GM19395 (cell line): ENCODE measurements at regions not wholly inside any gene's neighbourhood (a gene's known extent, or its start where the extent isn't known, plus 50 kb on each side); places are given as distances from the start of the nearest gene placed in this dataset.

ENCODE experiments used
- ATAC-seq: cut with Tn5 transposase; IDR thresholded peaks from one replicate; pipeline ENCODE4 v1.9.1; 2021; ENCODE audit warnings: mild to moderate bottlenecking, moderate library complexity; ENCODE audit not compliant: unreplicated experiment

GRCh38 chrX:36436361-36436760, 516.8 kb downstream of the CFAP47 start:
- no peak for ATAC-seq

- no peak for ATAC-seq
Observed at GRCh38 chrX:36443007-36443406, 523.5 kb downstream of the CFAP47 start.

GRCh38 chrX:36445566-36445965, 526.0 kb downstream of the CFAP47 start:
- no peak for ATAC-seq

GRCh38 chrX:36462142-36462541, 542.6 kb downstream of the CFAP47 start:
- no peak for ATAC-seq

GRCh38 chrX:36480441-36480990, 527.6 kb upstream of the FAM47C start:
- ATAC-seq: no peak

- no peak for ATAC-seq
Observed at GRCh38 chrX:36501169-36501702, 506.9 kb upstream of the FAM47C start.

GRCh38 chrX:36504625-36505024, 503.5 kb upstream of the FAM47C start:
- no peak for ATAC-seq

GRCh38 chrX:36508042-36508441, 500.1 kb upstream of the FAM47C start:
- ATAC-seq: no peak

- ATAC-seq: no peak
Observed at GRCh38 chrX:36510736-36511135, 497.4 kb upstream of the FAM47C start.

GRCh38 chrX:36528661-36529060, 479.5 kb upstream of the FAM47C start:
- no peak for ATAC-seq

- ATAC-seq: no peak
Observed at GRCh38 chrX:36534900-36535299, 473.3 kb upstream of the FAM47C start.

- ATAC-seq: no peak
Observed at GRCh38 chrX:36543499-36543898, 464.7 kb upstream of the FAM47C start.

GRCh38 chrX:36562986-36563385, 445.2 kb upstream of the FAM47C start:
- no peak for ATAC-seq

GRCh38 chrX:36568946-36569345, 439.2 kb upstream of the FAM47C start:
- ATAC-seq: no peak

- no peak for ATAC-seq
Observed at GRCh38 chrX:36573720-36574119, 434.4 kb upstream of the FAM47C start.

- no peak for ATAC-seq
Observed at GRCh38 chrX:36575670-36576069, 432.5 kb upstream of the FAM47C start.

- ATAC-seq: no peak
Observed at GRCh38 chrX:36577006-36577405, 431.2 kb upstream of the FAM47C start.

- ATAC-seq: no peak
Observed at GRCh38 chrX:36581030-36581429, 427.1 kb upstream of the FAM47C start.

GRCh38 chrX:36583674-36584073, 424.5 kb upstream of the FAM47C start:
- ATAC-seq: no peak

- ATAC-seq: no peak
Observed at GRCh38 chrX:36609616-36610585, 398.3 kb upstream of the FAM47C start.

- no peak for ATAC-seq
Observed at GRCh38 chrX:36626898-36627297, 381.3 kb upstream of the FAM47C start.

GRCh38 chrX:36640232-36640631, 367.9 kb upstream of the FAM47C start:
- no peak for ATAC-seq
